ENCODE measurements at regions not wholly inside any gene's neighbourhood (a gene's known extent, or its start where the extent isn't known, plus 50 kb on each side); places are given as distances from the start of the nearest gene placed in this dataset.
"Not testable (repeated sequence)": the region's sequence is repeated elsewhere in the genome, so short reads cannot be mapped to it uniquely, and the experiment has no call there.

DNA sequence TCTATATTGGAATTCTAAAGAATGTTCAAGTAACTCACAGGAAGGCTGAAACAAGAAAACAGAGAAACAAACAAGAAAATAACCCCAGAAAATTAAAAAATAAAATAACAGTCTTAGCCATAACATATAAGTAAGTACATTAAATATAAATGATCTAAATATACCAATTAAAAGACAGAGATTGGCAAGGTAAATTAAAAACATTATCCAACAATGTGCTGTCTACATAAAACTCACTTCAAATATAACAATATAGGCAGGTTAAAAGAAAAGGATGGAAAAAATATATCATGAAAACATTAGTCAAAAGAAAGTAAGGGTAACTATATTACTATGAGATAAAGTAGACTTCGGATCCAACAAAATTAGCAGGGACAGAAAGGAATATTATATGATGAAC lies 98.1 kb upstream of the NANOS1 start:
- no peaks in the 10 kb centered on the region for H3K36me3 ChIP-seq
- H3K4me1 ChIP-seq: no peaks in the 10 kb centered on the region
- no peak for DNase-seq (ENCODE audit: extremely low spot score in 2 of 2)
- H3K27me3 ChIP-seq: no peaks in the 10 kb centered on the region
- peaks cover 11% of the 10 kb centered on the region for H3K9me3 ChIP-seq
- intact Hi-C loops (cut with DNase I): no loop called here
- H3K27ac ChIP-seq: no peak overlapping the region
- no peak overlapping the region for H3K4me3 ChIP-seq
- TF ChIP-seq POLR2A (IDR thresholded peaks at IDR 0.05): no peak
- no peak for TF ChIP-seq POLR2AphosphoS5 (IDR thresholded peaks at IDR 0.05; ENCODE audit: insufficient read depth in 1 of 2, low read depth in 1 of 2)
- TF ChIP-seq, protein P1, sequence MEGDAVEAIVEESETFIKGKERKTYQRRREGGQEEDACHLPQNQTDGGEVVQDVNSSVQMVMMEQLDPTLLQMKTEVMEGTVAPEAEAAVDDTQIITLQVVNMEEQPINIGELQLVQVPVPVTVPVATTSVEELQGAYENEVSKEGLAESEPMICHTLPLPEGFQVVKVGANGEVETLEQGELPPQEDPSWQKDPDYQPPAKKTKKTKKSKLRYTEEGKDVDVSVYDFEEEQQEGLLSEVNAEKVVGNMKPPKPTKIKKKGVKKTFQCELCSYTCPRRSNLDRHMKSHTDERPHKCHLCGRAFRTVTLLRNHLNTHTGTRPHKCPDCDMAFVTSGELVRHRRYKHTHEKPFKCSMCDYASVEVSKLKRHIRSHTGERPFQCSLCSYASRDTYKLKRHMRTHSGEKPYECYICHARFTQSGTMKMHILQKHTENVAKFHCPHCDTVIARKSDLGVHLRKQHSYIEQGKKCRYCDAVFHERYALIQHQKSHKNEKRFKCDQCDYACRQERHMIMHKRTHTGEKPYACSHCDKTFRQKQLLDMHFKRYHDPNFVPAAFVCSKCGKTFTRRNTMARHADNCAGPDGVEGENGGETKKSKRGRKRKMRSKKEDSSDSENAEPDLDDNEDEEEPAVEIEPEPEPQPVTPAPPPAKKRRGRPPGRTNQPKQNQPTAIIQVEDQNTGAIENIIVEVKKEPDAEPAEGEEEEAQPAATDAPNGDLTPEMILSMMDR (IDR thresholded peaks at IDR 0.05): no peak

DNA sequence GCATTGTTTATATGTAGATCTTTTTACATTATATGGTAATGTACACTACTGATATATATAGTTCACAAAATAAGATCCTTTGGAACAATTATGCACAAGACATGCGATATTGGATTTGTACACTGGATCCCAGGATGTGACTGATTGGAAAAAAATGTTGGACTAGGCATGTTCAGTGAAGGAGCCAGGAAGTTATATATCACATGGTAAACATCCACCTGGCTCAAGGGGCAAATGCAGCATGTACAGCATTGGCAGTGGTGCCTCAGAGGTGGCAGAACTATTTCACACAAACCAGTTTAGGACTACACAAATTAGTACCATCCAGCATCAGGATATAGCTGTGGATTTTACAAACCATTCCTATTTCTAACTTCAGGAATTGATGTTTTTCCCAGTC lies 97.4 kb upstream of the NANOS1 start:
- H3K36me3 ChIP-seq; H3K4me3 ChIP-seq; DNase-seq (ENCODE audit: extremely low spot score in 2 of 2); H3K4me1 ChIP-seq; H3K27ac ChIP-seq; H3K27me3 ChIP-seq; intact Hi-C loops (cut with DNase I): not testable (repeated sequence)
- peaks cover 11% of the 10 kb centered on the region for H3K9me3 ChIP-seq

DNA sequence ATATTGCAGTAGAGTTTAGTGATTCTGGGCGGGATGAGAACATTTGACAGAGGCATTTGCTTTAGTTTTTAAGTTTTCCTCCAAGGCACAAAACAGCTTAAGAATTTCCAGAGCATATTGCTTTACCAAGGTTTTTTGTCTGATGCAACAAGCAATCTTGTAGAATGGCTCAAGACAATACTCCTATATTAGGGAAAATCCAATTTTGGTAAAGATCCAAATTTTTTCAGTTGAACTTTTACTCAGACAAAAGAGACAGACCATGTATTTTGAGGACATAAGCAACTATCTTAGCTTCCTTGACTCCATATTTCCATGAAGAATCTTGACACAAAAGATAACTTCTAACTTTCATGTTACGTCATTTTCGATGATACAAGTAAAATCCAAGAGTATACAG lies 92.3 kb upstream of the NANOS1 start:
- Histone ChIP-seq H3K4me1 (no peaks in the 10 kb centered on the region), H3K9me3 (no peaks in the 10 kb centered on the region), H3K27ac (no peak overlapping the region), H3K4me3 (no peak overlapping the region), H3K27me3 (no peaks in the 10 kb centered on the region), H3K36me3 (no peaks in the 10 kb centered on the region)
- TF ChIP-seq, protein P1 (IDR thresholded peaks at IDR 0.05): no peak
- TF ChIP-seq POLR2AphosphoS5 (IDR thresholded peaks at IDR 0.05; ENCODE audit: insufficient read depth in 1 of 2, low read depth in 1 of 2) (no peak), POLR2A (IDR thresholded peaks at IDR 0.05) (no peak)
- no peak for DNase-seq (ENCODE audit: extremely low spot score in 2 of 2)
- intact Hi-C loops (cut with DNase I): no loop called here

DNA sequence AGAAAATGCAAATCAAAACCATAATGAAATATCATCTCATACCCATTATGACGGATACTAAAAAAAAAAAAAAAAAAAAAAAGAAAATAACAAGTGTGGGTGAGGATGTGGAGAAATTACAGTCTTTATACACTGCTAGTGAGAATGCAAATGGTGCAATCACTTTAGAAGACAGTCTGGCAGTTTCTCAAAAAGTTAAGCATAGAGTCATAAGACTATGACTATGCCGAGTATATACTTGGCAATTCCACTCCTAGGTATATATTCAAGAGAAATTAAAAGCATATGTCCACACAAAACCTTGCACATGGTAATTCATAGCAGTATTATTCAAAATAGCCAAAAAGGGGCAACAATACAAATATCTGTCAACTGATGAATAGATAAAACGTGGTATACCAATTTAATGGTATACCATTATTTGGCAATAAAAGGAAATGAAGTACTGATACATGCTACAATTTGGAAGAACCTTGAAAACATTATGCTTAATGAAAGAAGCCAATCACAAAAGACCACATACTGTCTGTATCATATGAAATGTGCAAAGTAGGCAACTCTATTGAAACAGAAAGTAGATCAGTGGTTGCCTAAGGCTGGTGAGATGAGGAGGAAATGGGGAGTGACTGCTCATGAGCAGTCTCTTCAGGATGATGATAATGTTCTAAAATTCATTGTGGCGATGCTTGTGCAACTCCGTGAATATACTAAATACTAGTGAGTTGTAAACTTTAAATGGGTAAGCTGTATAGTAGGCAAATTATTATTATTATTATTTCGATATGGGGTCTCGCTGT lies 90.1 kb upstream of the NANOS1 start:
- TF ChIP-seq, protein P1 (IDR thresholded peaks at IDR 0.05): no peak
- TF ChIP-seq POLR2AphosphoS5 (IDR thresholded peaks at IDR 0.05; ENCODE audit: insufficient read depth in 1 of 2, low read depth in 1 of 2) (no peak), POLR2A (IDR thresholded peaks at IDR 0.05) (no peak)
- Histone ChIP-seq H3K27me3 (no peaks in the 10 kb centered on the region), H3K4me3 (no peak overlapping the region), H3K4me1 (no peaks in the 10 kb centered on the region), H3K9me3 (no peaks in the 10 kb centered on the region), H3K27ac (no peak overlapping the region), H3K36me3 (no peaks in the 10 kb centered on the region)
- no peak for DNase-seq (ENCODE audit: extremely low spot score in 2 of 2)
- intact Hi-C loops (cut with DNase I): no loop called here

DNA sequence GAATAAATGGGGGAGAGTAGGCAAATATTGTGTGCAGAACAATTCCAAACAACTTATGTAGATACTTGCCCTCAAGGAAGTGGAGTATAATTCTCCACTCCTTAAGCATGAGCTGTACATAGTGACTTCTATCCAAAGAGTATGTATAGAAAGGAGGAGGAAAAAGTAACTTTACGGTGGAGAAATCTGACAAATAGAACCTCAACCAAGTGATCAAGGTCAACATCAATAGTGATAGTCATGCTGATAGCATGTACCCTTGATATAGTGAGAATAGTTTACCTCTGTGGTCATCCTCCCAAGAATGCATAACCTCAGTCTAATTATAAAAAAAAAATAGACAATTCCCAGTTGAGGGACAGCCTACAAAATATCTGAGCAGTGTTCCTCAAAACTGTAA lies 89.1 kb upstream of the NANOS1 start:
- intact Hi-C loops (cut with DNase I): no loop called here
- Histone ChIP-seq H3K27ac (no peak overlapping the region), H3K9me3 (no peaks in the 10 kb centered on the region), H3K4me3 (no peak overlapping the region), H3K27me3 (no peaks in the 10 kb centered on the region), H3K4me1 (no peaks in the 10 kb centered on the region), H3K36me3 (no peaks in the 10 kb centered on the region)
- no peak for TF ChIP-seq POLR2A (IDR thresholded peaks at IDR 0.05)
- TF ChIP-seq POLR2AphosphoS5 (IDR thresholded peaks at IDR 0.05; ENCODE audit: insufficient read depth in 1 of 2, low read depth in 1 of 2): no peak
- TF ChIP-seq, protein P1 (IDR thresholded peaks at IDR 0.05): no peak
- DNase-seq (ENCODE audit: extremely low spot score in 2 of 2): no peak
